Tibial artery (tissue), 4 donors: ENCODE measurements at regions not wholly inside any gene's neighbourhood (a gene's known extent, or its start where the extent isn't known, plus 50 kb on each side); places are given as distances from the start of the nearest gene placed in this dataset.

Source experiments
- DNase-seq, 2 donors: peaks; one replicate each; pipeline ENCODE4 v3.0.0-alpha.2; 2019
- H3K27ac ChIP-seq, 2 donors: fragments of 200-600 bp; sonication (generic) in 1 of 2; 1 replicate in 1 of 2; 2 replicates in 1 of 2; pipeline ENCODE4 v1.5.1; 2018 to 2019; ENCODE audit warnings: mild to moderate bottlenecking in 1 of 2
- H3K27me3 ChIP-seq, 2 donors: fragments of 200-600 bp; sonication (generic) in 1 of 2; one replicate each; pipeline versions ENCODE4 v1.5.1 to v1.6.0; 2016 to 2019
- H3K36me3 ChIP-seq, 3 donors: fragments of 200-600 bp; sonication (generic) in 2 of 3; one replicate each; pipeline ENCODE4 v1.5.1; 2016 to 2019; ENCODE audit warnings: mild to moderate bottlenecking in 2 of 3
- H3K4me1 ChIP-seq, 4 donors: fragments of 200-600 bp; sonication (generic) in 2 of 4; 1 replicate in 3 of 4; 2 replicates in 1 of 4; pipeline ENCODE4 v1.5.1; 2016 to 2019
- H3K4me3 ChIP-seq, 2 donors: fragments of 200-600 bp; sonication (generic) in 1 of 2; 1 replicate in 1 of 2; 2 replicates in 1 of 2; pipeline ENCODE4 v1.5.1; 2018 to 2019; ENCODE audit warnings: mild to moderate bottlenecking in 2 of 2
- H3K9me3 ChIP-seq, 3 donors: fragments of 200-600 bp; sonication (generic) in 1 of 3; one replicate each; pipeline ENCODE4 v1.5.1; 2016 to 2019
- intact Hi-C: fragments of 100-400 bp; cut with DNase I; formaldehyde crosslinking; loops from one replicate; pipeline ENCODE4 v1.15.0; 2023; ENCODE audit warnings: low total_unique reads
- TF ChIP-seq, protein P1 (sequence below), 2 experiments: fragments of 200-600 bp in 1 of 2; fragments of 450-650 bp in 1 of 2; IDR thresholded peaks; one replicate each; pipeline ENCODE4 v1.5.1; 2017 to 2019; ENCODE audit warnings: antibody characterized with exemption in 2 of 2, mild to moderate bottlenecking in 1 of 2, moderate library complexity in 1 of 2

DNA sequence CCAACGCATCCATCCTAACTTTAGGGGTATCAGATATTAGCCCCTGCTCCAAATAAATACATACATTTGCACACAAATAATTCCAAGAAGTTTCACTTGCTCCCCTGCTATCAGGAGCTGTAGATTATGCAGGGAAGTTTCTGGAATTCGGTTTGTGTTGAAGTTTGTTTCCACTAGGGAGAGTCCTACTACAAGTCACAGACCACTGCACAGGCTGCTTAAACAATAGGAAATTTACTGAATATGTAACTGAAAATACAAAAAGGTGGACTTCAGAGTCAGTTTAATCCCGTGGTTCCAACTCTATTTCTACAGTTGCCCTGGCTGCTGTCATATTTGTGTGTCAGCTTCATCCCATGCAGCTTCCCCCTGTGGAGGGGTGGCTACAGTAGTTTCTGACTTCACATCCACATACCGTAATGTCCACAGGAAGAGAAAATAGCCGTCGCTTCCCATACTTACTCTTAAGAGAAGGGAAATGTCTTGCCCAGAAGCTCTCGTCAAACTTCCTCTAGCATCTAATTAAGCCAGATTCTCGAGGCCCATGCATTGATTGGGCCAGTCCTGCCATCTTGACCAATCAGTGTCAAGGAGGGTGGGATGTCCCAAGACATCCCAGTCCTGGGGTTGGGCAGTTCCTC lies 286.6 kb downstream of the COG6 start:
- Histone ChIP-seq H3K4me1 (peaks cover 0 to 3% (median 0%) of the 10 kb centered on the region in 4 donors), H3K9me3 (no peaks in the 10 kb centered on the region), H3K27ac (no peak overlapping the region), H3K27me3 (no peaks in the 10 kb centered on the region), H3K36me3 (no peaks in the 10 kb centered on the region), H3K4me3 (no peak overlapping the region)
- TF ChIP-seq, protein P1, sequence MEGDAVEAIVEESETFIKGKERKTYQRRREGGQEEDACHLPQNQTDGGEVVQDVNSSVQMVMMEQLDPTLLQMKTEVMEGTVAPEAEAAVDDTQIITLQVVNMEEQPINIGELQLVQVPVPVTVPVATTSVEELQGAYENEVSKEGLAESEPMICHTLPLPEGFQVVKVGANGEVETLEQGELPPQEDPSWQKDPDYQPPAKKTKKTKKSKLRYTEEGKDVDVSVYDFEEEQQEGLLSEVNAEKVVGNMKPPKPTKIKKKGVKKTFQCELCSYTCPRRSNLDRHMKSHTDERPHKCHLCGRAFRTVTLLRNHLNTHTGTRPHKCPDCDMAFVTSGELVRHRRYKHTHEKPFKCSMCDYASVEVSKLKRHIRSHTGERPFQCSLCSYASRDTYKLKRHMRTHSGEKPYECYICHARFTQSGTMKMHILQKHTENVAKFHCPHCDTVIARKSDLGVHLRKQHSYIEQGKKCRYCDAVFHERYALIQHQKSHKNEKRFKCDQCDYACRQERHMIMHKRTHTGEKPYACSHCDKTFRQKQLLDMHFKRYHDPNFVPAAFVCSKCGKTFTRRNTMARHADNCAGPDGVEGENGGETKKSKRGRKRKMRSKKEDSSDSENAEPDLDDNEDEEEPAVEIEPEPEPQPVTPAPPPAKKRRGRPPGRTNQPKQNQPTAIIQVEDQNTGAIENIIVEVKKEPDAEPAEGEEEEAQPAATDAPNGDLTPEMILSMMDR (IDR thresholded peaks at IDR 0.05): no peak
- no peak for DNase-seq
- intact Hi-C loops: loop anchor here (10.0 kb wide), 1 partner anchor 743 kb away; no protein-coding TSS in a partner anchor

DNA sequence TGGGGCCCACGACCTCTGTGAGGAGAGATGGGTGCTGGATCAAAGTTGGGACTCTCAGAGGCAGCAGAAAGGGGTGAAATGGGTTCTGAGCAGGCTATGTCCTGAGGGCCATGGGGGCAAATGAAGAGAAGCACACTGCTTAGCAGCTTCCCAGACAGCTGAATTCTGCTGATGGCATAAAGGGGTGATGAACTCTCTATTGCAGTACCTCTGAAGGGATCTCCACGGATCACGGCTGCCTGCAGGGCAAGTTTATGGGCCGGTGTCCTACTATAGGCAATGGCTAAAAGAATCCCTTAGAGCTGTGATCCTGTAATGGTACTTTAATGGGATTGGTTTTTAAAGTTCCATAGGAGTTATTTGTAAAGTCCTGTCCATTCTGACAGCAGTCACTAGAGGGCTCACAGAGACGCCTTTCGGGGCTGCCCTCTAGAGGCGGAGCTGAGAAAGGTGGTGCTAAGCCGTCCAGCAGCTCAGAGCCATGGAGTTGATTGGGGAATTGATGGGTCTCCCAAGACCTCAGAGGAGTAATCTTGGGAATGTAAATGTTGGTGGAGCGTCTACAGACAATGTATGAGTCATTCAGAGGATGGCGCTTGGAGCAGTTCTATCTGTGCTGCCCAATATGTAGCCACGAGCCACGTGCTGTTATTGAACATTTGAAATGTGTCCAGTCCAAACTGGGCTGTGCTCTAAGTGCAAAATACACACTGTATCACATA lies 287.3 kb downstream of the COG6 start:
- Histone ChIP-seq H3K4me3 (no peak overlapping the region), H3K27ac (no peak overlapping the region), H3K9me3 (no peaks in the 10 kb centered on the region), H3K4me1 (peaks cover 0 to 3% (median 0%) of the 10 kb centered on the region in 4 donors), H3K36me3 (no peaks in the 10 kb centered on the region), H3K27me3 (no peaks in the 10 kb centered on the region)
- intact Hi-C loops: loop anchor here (10.0 kb wide), 1 partner anchor 742 kb away; no protein-coding TSS in a partner anchor
- DNase-seq: peak; percentile 68 to 77
- TF ChIP-seq, protein P1 (IDR thresholded peaks at IDR 0.05): peak; percentile 86 to 89

DNA sequence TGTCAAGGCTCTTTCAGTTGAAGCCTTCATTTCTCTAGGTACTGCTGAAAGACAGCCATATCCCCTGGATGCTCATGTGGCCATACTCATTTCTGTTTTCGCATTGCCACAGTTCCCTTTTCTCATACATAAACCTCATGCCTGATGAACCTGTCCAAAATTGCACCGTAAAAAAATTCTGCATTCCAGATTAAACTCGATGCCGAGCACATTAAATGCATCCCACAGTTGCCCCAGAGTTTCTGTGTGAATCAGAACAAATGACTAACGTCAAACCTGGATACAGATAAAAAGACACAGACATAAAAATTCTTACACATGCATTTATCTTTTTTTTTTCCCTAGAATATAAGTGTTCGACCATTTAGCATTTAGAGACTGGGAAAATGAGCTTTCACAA lies 288.2 kb downstream of the COG6 start:
- TF ChIP-seq, protein P1 (IDR thresholded peaks at IDR 0.05): no peak
- intact Hi-C loops: loop anchor here (10.0 kb wide), 1 partner anchor 741 kb away; no protein-coding TSS in a partner anchor
- H3K36me3 ChIP-seq: no peaks in the 10 kb centered on the region
- H3K9me3 ChIP-seq: no peaks in the 10 kb centered on the region
- no peak overlapping the region for H3K4me3 ChIP-seq
- DNase-seq: no peak
- H3K4me1 ChIP-seq: peaks cover 0 to 3% (median 0%) of the 10 kb centered on the region in 4 donors
- H3K27ac ChIP-seq: no peak overlapping the region
- no peaks in the 10 kb centered on the region for H3K27me3 ChIP-seq

DNA sequence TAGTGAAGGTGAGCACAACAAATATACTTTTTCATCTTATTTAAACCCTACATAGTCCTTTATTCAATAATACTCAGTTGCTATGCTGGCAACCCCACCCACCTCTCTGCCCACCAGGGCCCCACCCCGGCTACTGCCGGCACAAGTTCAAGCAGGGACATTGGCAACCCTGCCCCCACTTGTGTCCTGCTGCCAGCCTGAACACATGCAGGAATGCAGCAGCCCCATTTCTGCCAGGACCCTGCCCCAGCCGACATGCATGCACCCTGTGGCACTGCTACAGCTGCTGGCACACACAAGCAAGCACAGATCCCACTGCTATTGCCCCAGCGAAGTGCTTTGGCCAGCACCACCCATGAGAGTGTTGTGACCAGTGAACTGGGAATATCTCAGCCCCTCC lies 289.8 kb downstream of the COG6 start:
- intact Hi-C loops: loop anchor here (10.0 kb wide), 1 partner anchor 740 kb away; no protein-coding TSS in a partner anchor
- TF ChIP-seq, protein P1 (IDR thresholded peaks at IDR 0.05): no peak
- H3K27me3 ChIP-seq: no peaks in the 10 kb centered on the region
- H3K9me3 ChIP-seq: no peaks in the 10 kb centered on the region
- H3K36me3 ChIP-seq: no peaks in the 10 kb centered on the region
- H3K27ac ChIP-seq: no peak overlapping the region
- H3K4me1 ChIP-seq: peaks cover 0 to 3% (median 0%) of the 10 kb centered on the region in 4 donors
- DNase-seq: no peak
- H3K4me3 ChIP-seq: no peak overlapping the region

DNA sequence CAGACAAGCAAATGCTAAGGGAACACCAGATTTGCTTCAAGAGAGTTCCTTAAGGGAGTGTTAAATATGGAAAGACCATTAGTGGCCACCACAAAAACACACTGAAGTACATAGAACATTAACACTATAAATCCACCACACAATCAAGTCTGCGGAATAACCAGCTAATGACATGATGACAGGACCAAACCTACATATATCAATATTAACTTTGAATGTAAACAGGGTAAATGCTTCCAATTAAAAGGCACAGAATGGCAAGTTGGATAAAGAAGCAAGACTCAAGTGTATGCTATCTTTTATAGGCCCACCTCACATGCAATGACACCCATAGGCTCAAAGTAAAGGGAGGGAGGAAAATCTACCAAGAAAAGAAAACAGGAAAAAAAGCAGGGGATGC lies 291.3 kb downstream of the COG6 start:
- Histone ChIP-seq H3K4me1 (peaks cover 0 to 3% (median 0%) of the 10 kb centered on the region in 4 donors), H3K27me3 (no peaks in the 10 kb centered on the region), H3K27ac (no peak overlapping the region), H3K36me3 (no peaks in the 10 kb centered on the region), H3K4me3 (no peak overlapping the region), H3K9me3 (no peaks in the 10 kb centered on the region)
- TF ChIP-seq, protein P1 (IDR thresholded peaks at IDR 0.05): no peak
- intact Hi-C loops: loop anchor here (10.0 kb wide), 1 partner anchor 738 kb away; no protein-coding TSS in a partner anchor
- DNase-seq: no peak
